HL-60 (cell line): ENCODE measurements at regions not wholly inside any gene's neighbourhood (a gene's known extent, or its start where the extent isn't known, plus 50 kb on each side); places are given as distances from the start of the nearest gene placed in this dataset.

Experiments
- DNase-seq, 2 experiments: peaks; one replicate each; pipeline ENCODE4 v3.0.0-alpha.2; 2010 to 2020; ENCODE audit warnings: low read depth in 1 of 2, low spot score in 1 of 2
- H3K27ac ChIP-seq: fragments of 250-450 bp; sonication (Bioruptor Pico); replicated peaks from 2 replicates; pipeline ENCODE4 v1.5.1; 2020; ENCODE audit warnings: mild to moderate bottlenecking, moderate library complexity
- H3K27me3 ChIP-seq: fragments of 250-450 bp; sonication (Bioruptor Pico); 2 replicates; pipeline ENCODE4 v1.5.1; 2021; ENCODE audit warnings: mild to moderate bottlenecking, moderate library complexity; ENCODE audit not compliant: insufficient read depth, poor library complexity, severe bottlenecking
- H3K4me3 ChIP-seq: replicated peaks from 2 replicates; pipeline ENCODE4 v1.5.1; 2011; ENCODE audit warnings: mild to moderate bottlenecking, control low read depth, low read length; ENCODE audit not compliant: insufficient read depth
- GABPA ChIP-seq: IDR thresholded peaks from 2 replicates; pipeline ENCODE4 v1.6.1; 2012; ENCODE audit warnings: low read depth
- POLR2AphosphoS5 ChIP-seq: IDR thresholded peaks from 2 replicates; pipeline ENCODE4 v1.6.1; 2012; ENCODE audit warnings: low read depth
- SPI1 ChIP-seq: IDR thresholded peaks from 2 replicates; pipeline ENCODE4 v1.6.1; 2012; ENCODE audit warnings: low read depth, mild to moderate bottlenecking, borderline replicate concordance
- TF ChIP-seq, protein P1 (sequence below): IDR thresholded peaks from one replicate; pipeline ENCODE4 v1.5.1; 2011; ENCODE audit warnings: low read length, control low read depth, inconsistent platforms; ENCODE audit not compliant: insufficient read depth
- TF ChIP-seq, protein P2 (sequence below): IDR thresholded peaks from 2 replicates; pipeline ENCODE4 v1.6.1; 2012; ENCODE audit warnings: low read depth; ENCODE audit not compliant: insufficient replicate concordance

DNA sequence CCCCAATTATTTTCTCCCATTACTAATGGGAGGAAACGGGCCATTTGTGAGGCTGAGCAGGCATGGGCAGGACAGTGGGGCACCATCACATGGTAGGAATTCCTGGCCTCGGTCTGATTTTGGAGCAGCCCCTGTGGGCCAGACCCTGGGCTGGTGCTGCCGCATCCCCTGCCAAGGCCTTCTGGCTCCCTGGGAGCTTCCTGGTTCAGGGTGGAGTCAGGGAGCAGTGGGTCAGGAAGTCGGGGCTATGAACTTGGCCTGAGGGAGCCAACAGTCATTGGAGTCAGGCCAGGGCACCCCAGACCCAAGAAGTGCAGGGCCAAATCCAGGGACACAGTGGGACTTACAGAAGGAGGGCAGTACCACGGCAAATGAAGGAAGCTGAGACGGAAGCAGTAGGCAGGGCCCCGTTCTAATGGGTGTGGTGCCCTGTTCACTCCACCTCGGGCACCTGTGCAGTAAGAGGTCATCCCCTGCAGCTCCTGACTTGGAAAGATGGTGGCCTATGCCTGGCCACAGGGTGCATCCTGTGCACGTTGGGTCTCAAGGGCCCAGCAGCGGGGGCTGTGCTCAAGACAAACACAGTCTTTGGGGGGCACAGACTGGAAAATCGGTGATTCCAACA is 328.1 kb downstream of the SMAD2 start:
- DNase-seq, result no peak
- peaks cover 6% of the 10 kb centered on the region for H3K27me3 ChIP-seq
- TF ChIP-seq POLR2AphosphoS5, result no peak
- TF ChIP-seq, protein P1, sequence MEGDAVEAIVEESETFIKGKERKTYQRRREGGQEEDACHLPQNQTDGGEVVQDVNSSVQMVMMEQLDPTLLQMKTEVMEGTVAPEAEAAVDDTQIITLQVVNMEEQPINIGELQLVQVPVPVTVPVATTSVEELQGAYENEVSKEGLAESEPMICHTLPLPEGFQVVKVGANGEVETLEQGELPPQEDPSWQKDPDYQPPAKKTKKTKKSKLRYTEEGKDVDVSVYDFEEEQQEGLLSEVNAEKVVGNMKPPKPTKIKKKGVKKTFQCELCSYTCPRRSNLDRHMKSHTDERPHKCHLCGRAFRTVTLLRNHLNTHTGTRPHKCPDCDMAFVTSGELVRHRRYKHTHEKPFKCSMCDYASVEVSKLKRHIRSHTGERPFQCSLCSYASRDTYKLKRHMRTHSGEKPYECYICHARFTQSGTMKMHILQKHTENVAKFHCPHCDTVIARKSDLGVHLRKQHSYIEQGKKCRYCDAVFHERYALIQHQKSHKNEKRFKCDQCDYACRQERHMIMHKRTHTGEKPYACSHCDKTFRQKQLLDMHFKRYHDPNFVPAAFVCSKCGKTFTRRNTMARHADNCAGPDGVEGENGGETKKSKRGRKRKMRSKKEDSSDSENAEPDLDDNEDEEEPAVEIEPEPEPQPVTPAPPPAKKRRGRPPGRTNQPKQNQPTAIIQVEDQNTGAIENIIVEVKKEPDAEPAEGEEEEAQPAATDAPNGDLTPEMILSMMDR, result no peak
- TF ChIP-seq GABPA, result no peak
- TF ChIP-seq, protein P2, sequence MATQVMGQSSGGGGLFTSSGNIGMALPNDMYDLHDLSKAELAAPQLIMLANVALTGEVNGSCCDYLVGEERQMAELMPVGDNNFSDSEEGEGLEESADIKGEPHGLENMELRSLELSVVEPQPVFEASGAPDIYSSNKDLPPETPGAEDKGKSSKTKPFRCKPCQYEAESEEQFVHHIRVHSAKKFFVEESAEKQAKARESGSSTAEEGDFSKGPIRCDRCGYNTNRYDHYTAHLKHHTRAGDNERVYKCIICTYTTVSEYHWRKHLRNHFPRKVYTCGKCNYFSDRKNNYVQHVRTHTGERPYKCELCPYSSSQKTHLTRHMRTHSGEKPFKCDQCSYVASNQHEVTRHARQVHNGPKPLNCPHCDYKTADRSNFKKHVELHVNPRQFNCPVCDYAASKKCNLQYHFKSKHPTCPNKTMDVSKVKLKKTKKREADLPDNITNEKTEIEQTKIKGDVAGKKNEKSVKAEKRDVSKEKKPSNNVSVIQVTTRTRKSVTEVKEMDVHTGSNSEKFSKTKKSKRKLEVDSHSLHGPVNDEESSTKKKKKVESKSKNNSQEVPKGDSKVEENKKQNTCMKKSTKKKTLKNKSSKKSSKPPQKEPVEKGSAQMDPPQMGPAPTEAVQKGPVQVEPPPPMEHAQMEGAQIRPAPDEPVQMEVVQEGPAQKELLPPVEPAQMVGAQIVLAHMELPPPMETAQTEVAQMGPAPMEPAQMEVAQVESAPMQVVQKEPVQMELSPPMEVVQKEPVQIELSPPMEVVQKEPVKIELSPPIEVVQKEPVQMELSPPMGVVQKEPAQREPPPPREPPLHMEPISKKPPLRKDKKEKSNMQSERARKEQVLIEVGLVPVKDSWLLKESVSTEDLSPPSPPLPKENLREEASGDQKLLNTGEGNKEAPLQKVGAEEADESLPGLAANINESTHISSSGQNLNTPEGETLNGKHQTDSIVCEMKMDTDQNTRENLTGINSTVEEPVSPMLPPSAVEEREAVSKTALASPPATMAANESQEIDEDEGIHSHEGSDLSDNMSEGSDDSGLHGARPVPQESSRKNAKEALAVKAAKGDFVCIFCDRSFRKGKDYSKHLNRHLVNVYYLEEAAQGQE, result no peak
- no peak for TF ChIP-seq SPI1
- H3K4me3 ChIP-seq, result no peak overlapping the region
- no peak overlapping the region for H3K27ac ChIP-seq

DNA sequence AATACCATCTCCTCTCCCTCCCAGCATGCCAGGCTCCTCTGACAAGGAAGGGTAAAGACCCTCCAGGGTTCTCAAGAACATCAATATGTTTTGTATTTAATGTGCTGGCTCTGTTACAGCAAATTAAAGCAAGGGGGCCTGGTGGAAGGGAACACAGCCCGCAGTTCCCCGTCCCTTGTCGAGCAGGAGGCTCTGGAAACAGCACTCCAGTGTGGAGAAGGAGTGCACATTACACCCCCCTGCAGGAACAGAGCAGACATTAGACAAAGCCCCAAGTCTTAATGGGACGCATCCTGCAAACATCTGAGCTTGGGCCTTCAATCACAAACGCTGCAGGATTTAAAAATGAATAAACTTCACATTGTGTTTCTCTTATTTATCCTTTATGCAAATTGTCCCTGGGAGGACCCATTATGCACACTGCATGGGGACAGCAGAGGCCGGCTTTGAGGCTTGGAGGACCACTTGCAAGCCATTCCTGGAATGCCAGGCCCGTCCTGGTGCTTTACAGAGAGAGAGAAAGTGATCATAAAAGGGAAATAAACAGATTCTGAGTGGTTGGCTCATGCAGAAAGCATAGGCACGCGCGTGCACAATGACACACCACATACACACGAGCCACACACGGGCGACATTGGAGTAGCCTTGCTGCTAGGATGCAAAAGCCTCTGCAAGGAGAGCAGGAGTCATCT is 328.7 kb downstream of the SMAD2 start:
- DNase-seq, result no peak
- no peak overlapping the region for H3K27ac ChIP-seq
- TF ChIP-seq GABPA, result no peak
- TF ChIP-seq SPI1, result no peak
- TF ChIP-seq POLR2AphosphoS5, result no peak
- TF ChIP-seq, protein P2, result no peak
- TF ChIP-seq, protein P1, result no peak
- H3K27me3 ChIP-seq, result peaks cover 6% of the 10 kb centered on the region
- no peak overlapping the region for H3K4me3 ChIP-seq

DNA sequence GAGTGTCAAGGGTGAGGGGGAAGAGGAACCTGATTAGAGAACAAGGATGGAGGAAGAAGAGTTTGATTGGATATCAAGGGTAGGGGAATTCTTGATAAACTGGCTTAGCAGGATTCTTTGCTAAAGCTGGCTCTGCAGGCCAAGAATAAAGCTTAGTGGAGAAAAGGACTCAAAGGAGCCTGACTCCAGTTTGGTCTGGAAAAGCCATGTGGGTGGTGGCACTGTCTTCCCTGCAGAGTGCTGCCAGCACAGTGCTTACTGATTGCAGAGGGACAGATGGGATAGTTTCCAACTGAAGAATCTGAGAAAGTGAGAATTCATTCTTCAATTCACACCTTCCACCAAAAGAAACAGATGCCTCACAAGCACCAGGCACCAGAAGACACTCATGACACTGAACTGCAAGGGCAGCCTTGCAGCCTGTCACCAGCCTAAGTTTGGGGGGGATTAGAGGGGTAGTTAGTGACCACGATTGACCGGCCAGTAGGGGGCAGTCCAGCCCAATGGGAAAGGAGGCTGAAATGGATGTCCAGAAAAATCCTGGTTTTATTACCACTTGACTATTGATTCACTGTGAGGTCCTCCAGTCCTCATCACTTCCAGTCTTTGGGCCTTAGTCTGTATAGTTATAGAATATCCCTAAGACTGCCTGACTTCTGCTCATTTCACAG is 334.5 kb downstream of the SMAD2 start:
- H3K27me3 ChIP-seq, result peaks cover 8% of the 10 kb centered on the region
- DNase-seq, result no peak
- TF ChIP-seq, protein P1, result no peak
- TF ChIP-seq SPI1, result no peak
- TF ChIP-seq, protein P2, result no peak
- TF ChIP-seq GABPA, result no peak
- no peak for TF ChIP-seq POLR2AphosphoS5
- no peak overlapping the region for H3K27ac ChIP-seq
- H3K4me3 ChIP-seq, result no peak overlapping the region
